Spleen (tissue), 11 donors: ENCODE measurements at regions not wholly inside any gene's neighbourhood (a gene's known extent, or its start where the extent isn't known, plus 50 kb on each side); places are given as distances from the start of the nearest gene placed in this dataset.

Experiments used
- DNase-seq: peaks from one replicate; pipeline ENCODE4 v3.0.0-alpha.2; 2020
- H3K27ac ChIP-seq, 8 donors: fragments of 200-600 bp; sonication (generic) in 7 of 8; 1 replicate in 4 of 8; 2 replicates in 4 of 8; pipeline versions ENCODE4 v1.5.0 to v1.8.0; 2016 to 2021; ENCODE audit warnings: inconsistent platforms in 4 of 8, mild to moderate bottlenecking in 4 of 8, moderate library complexity in 1 of 8
- H3K27me3 ChIP-seq, 7 donors: fragments of 200-600 bp; sonication (generic) in 6 of 7; replicated peaks in 1 of 7; 1 replicate in 4 of 7; 2 replicates in 3 of 7; pipeline versions ENCODE4 v1.5.0 to v1.8.0; 2016 to 2021; ENCODE audit warnings: inconsistent platforms in 3 of 7, mild to moderate bottlenecking in 1 of 7
- H3K36me3 ChIP-seq, 6 donors: fragments of 200-600 bp; sonication (generic) in 5 of 6; 1 replicate in 4 of 6; 2 replicates in 2 of 6; pipeline versions ENCODE4 v1.5.0 to v1.8.0; 2016 to 2021; ENCODE audit warnings: inconsistent platforms in 2 of 6
- H3K4me1 ChIP-seq, 6 donors: fragments of 200-600 bp; sonication (generic) in 5 of 6; 1 replicate in 3 of 6; 2 replicates in 3 of 6; pipeline versions ENCODE4 v1.5.0 to v1.8.0; 2016 to 2021; ENCODE audit warnings: inconsistent platforms in 3 of 6
- H3K4me3 ChIP-seq, 8 donors: fragments of 200-600 bp; sonication (generic) in 7 of 8; 1 replicate in 4 of 8; 2 replicates in 4 of 8; pipeline versions ENCODE4 v1.5.0 to v1.8.0; 2016 to 2021; ENCODE audit warnings: inconsistent platforms in 4 of 8, mild to moderate bottlenecking in 4 of 8, moderate library complexity in 2 of 8
- H3K9me3 ChIP-seq, 8 donors: fragments of 200-600 bp; sonication (generic) in 7 of 8; 1 replicate in 4 of 8; 2 replicates in 4 of 8; pipeline versions ENCODE4 v1.5.0 to v1.8.0; 2016 to 2021; ENCODE audit warnings: inconsistent platforms in 4 of 8
- CTCF ChIP-seq, 11 experiments: fragments of 200-600 bp in 7 of 11; fragments of 450-650 bp in 4 of 11; sonication (generic) in 4 of 11; IDR thresholded peaks in 8 of 11; conservative IDR thresholded peaks in 3 of 11; 1 replicate in 7 of 11; 2 replicates in 4 of 11; pipeline versions ENCODE4 v1.4.0 to v1.8.0; 2016 to 2021; ENCODE audit warnings: antibody characterized with exemption in 11 of 11, inconsistent platforms in 4 of 11, mild to moderate bottlenecking in 1 of 11
- POLR2A ChIP-seq, 3 donors: fragments of 450-650 bp; IDR thresholded peaks; one replicate each; pipeline ENCODE4 v1.5.1; 2017; ENCODE audit warnings: antibody characterized with exemption in 3 of 3, mild to moderate bottlenecking in 1 of 3
- POLR2AphosphoS5 ChIP-seq, 3 donors: sonication (generic); formaldehyde crosslinking; IDR thresholded peaks; one replicate each; pipeline ENCODE4 v1.5.1; 2017; ENCODE audit warnings: antibody characterized with exemption in 3 of 3
- WGBS, 5 donors: extraction: QIAGEN DNeasy Blood & Tissue Kit in 3 of 5; methylation state at CpG; one replicate each; pipeline versions ENCODE4 v1.1.5 to v1.1.7; 2013 to 2018; 5-methylcytosine and 5-hydroxymethylcytosine counted together
- intact Hi-C: fragments of 100-400 bp; cut with DNase I; formaldehyde crosslinking; loops from one replicate; pipeline ENCODE4 v1.15.0; 2023; ENCODE audit warnings: low total_unique reads
- donor health status: healthy with polysubstance abuse.
- donor health status: DM: no; HTN: no; CAD: no; lungs with moderate emphysema.
- donor health status: DM: no; HTN: no; CAD: no.
- donor health status: Bipolar disorder and iron deficiency.
- donor health status: healthy.
- donor health status: DM: no; HTN: no; CAD: no.
- donor health status: DM: yes; HTN: yes; CAD: no.

GRCh38 chr2:239566995-239567568 lies 166.3 kb upstream of the HDAC4 start:
- intact Hi-C loops, result no loop called here
- Histone ChIP-seq H3K4me3 (no peak overlapping the region), H3K9me3 (no peaks in the 10 kb centered on the region), H3K27ac (no peak overlapping the region), H3K36me3 (no peaks in the 10 kb centered on the region), H3K4me1 (no peaks in the 10 kb centered on the region), H3K27me3 (peaks cover 0 to 15% (median 0%) of the 10 kb centered on the region in 7 donors)
- TF ChIP-seq CTCF (IDR thresholded peaks at IDR 0.05 in 8 of 11, conservative IDR thresholded peaks at IDR 0.05 in 3 of 11) (no peak), POLR2AphosphoS5 (IDR thresholded peaks at IDR 0.05) (no peak)
- WGBS, 5 donors, result 44 to 65% (median 53%) methylated on average over 10 of the region's 10 CpGs
- peak; percentile 18 for DNase-seq

- Histone ChIP-seq H3K4me3 (no peak overlapping the region), H3K27me3 (peaks cover 0 to 15% (median 0%) of the 10 kb centered on the region in 7 donors), H3K4me1 (no peaks in the 10 kb centered on the region), H3K36me3 (no peaks in the 10 kb centered on the region), H3K27ac (no peak overlapping the region), H3K9me3 (no peaks in the 10 kb centered on the region)
- TF ChIP-seq POLR2AphosphoS5 (IDR thresholded peaks at IDR 0.05), result no peak
- no peak for TF ChIP-seq POLR2A (IDR thresholded peaks at IDR 0.05)
- no peak for TF ChIP-seq CTCF (IDR thresholded peaks at IDR 0.05 in 8 of 11, conservative IDR thresholded peaks at IDR 0.05 in 3 of 11)
- peak; percentile 56 for DNase-seq
- 91 to 96% (median 92%) methylated on average over 15 of the region's 15 CpGs for WGBS, 5 donors
- intact Hi-C loops, result no loop called here
Measured at GRCh38 chr2:239566162-239566994, 165.6 kb upstream of the HDAC4 start.

GRCh38 chr2:239564587-239564986 lies 163.8 kb upstream of the HDAC4 start:
- H3K4me1 ChIP-seq, result no peaks in the 10 kb centered on the region
- TF ChIP-seq POLR2AphosphoS5 (IDR thresholded peaks at IDR 0.05) (no peak), POLR2A (IDR thresholded peaks at IDR 0.05) (no peak), CTCF (IDR thresholded peaks at IDR 0.05 in 8 of 11, conservative IDR thresholded peaks at IDR 0.05 in 3 of 11) (no peak)
- peak; percentile 19 for DNase-seq
- peaks cover 0 to 15% (median 0%) of the 10 kb centered on the region in 7 donors for H3K27me3 ChIP-seq
- H3K27ac ChIP-seq, result no peak overlapping the region
- intact Hi-C loops, result no loop called here
- 91 to 95% (median 93%) methylated on average over 10 of the region's 10 CpGs for WGBS, 5 donors
- H3K4me3 ChIP-seq, result no peak overlapping the region
- no peaks in the 10 kb centered on the region for H3K36me3 ChIP-seq
- no peaks in the 10 kb centered on the region for H3K9me3 ChIP-seq

- intact Hi-C loops, result no loop called here
- H3K27ac ChIP-seq, result no peak overlapping the region
- H3K9me3 ChIP-seq, result no peaks in the 10 kb centered on the region
- DNase-seq, result peak; percentile 33
- TF ChIP-seq POLR2AphosphoS5 (IDR thresholded peaks at IDR 0.05) (no peak), CTCF (IDR thresholded peaks at IDR 0.05 in 8 of 11, conservative IDR thresholded peaks at IDR 0.05 in 3 of 11) (no peak), POLR2A (IDR thresholded peaks at IDR 0.05) (no peak)
- WGBS, 5 donors, result 85 to 95% (median 90%) methylated on average over 9 of the region's 9 CpGs
- H3K36me3 ChIP-seq, result no peaks in the 10 kb centered on the region
- H3K4me3 ChIP-seq, result no peak overlapping the region
- H3K27me3 ChIP-seq, result peaks cover 0 to 18% (median 0%) of the 10 kb centered on the region in 7 donors
- no peaks in the 10 kb centered on the region for H3K4me1 ChIP-seq
Measured at GRCh38 chr2:239563561-239563960, 162.7 kb upstream of the HDAC4 start.
